Neuron (in vitro differentiated cells): ENCODE measurements at regions not wholly inside any gene's neighbourhood (a gene's known extent, or its start where the extent isn't known, plus 50 kb on each side); places are given as distances from the start of the nearest gene placed in this dataset.

Experiments
- H2AFZ ChIP-seq: one replicate; pipeline ENCODE4 v1.6.1; 2013; ENCODE audit warnings: low read depth, mild to moderate bottlenecking, inconsistent platforms, low read length, moderate library complexity
- H3K27me3 ChIP-seq: one replicate; pipeline ENCODE4 v1.6.1; 2013; ENCODE audit warnings: low read length; ENCODE audit not compliant: insufficient read depth
- H3K36me3 ChIP-seq: one replicate; pipeline ENCODE4 v1.6.1; 2013; ENCODE audit warnings: low read length; ENCODE audit not compliant: insufficient read depth
- H3K4me1 ChIP-seq: one replicate; pipeline ENCODE4 v1.6.1; 2013; ENCODE audit warnings: low read length; ENCODE audit not compliant: insufficient read depth
- H3K4me3 ChIP-seq: 2 replicates; pipeline ENCODE4 v1.5.1; 2013; ENCODE audit warnings: mild to moderate bottlenecking, low read length, moderate library complexity
- H3K9me3 ChIP-seq: one replicate; pipeline ENCODE4 v1.6.1; 2013; ENCODE audit warnings: low read length

GRCh38 chr5:174328631-174329299 is 283.3 kb downstream of the NSG2 start:
- Histone ChIP-seq H3K4me1 (no peaks in the 10 kb centered on the region), H3K36me3 (no peaks in the 10 kb centered on the region), H3K9me3 (no peaks in the 10 kb centered on the region), H3K4me3 (no peak overlapping the region), H2AFZ (no peak overlapping the region), H3K27me3 (peaks cover 2% of the 10 kb centered on the region)

GRCh38 chr5:174329738-174330137 is 284.2 kb downstream of the NSG2 start:
- Histone ChIP-seq H3K9me3 (no peaks in the 10 kb centered on the region), H3K36me3 (no peaks in the 10 kb centered on the region), H3K4me1 (no peaks in the 10 kb centered on the region), H3K4me3 (no peak overlapping the region), H3K27me3 (peaks cover 2% of the 10 kb centered on the region), H2AFZ (no peak overlapping the region)

DNA sequence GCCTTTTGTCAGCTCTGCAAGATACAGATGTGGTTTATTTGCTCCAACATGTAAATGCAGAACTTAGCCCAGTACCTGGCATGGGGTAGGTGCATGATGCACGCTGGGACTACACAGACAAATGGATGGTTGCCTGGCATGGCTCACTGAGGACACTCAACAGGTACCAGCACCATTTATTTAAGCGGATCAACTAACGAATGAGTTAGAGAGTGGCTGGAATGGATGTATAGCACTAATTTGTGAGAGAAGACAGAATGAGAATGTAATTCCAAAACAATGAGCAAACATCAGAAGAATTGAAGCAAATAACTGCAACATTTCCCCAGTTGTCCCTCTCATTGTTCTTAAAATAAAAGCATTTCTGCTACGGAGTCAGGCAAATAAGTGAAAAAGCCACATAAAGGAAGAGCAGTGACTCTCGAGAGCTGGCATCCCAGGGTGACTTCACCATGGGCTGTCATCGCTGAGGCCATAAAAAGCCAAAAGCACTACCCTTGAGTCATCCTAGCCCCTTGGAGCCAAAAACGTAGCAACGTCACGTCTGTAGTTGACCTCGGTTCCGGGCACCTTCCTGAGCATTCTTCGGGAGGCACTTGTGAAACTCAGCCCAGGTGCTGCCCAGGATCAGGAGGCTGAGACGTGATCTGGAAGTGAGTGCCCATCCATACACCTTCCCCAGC is 290.3 kb downstream of the NSG2 start:
- H3K27me3 ChIP-seq, result peaks cover 10% of the 10 kb centered on the region
- no peaks in the 10 kb centered on the region for H3K4me1 ChIP-seq
- H3K9me3 ChIP-seq, result no peaks in the 10 kb centered on the region
- no peak overlapping the region for H2AFZ ChIP-seq
- H3K4me3 ChIP-seq, result no peak overlapping the region
- no peaks in the 10 kb centered on the region for H3K36me3 ChIP-seq

DNA sequence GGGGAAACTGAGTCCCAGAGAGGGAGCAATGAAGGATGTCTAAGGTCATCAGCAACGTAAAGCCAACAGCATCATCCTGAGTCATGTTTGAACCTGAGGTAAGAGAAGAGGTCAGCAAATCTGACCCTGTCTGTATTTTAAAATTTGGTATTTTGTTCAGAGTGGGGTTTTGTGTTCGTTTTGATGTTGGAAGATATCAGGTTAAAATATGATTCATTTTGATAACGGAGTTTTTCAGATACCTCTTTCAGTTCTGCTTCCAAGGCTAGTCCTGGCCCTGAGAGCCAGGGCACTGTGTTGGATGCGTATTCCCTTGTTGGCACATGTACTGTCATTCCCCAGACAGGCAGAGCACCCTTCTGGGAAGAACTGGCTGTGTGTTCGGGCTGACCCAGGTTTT is 291.0 kb downstream of the NSG2 start:
- H3K27me3 ChIP-seq, result peaks cover 10% of the 10 kb centered on the region
- H3K4me1 ChIP-seq, result no peaks in the 10 kb centered on the region
- H3K36me3 ChIP-seq, result no peaks in the 10 kb centered on the region
- no peaks in the 10 kb centered on the region for H3K9me3 ChIP-seq
- H2AFZ ChIP-seq, result no peak overlapping the region
- no peak overlapping the region for H3K4me3 ChIP-seq

DNA sequence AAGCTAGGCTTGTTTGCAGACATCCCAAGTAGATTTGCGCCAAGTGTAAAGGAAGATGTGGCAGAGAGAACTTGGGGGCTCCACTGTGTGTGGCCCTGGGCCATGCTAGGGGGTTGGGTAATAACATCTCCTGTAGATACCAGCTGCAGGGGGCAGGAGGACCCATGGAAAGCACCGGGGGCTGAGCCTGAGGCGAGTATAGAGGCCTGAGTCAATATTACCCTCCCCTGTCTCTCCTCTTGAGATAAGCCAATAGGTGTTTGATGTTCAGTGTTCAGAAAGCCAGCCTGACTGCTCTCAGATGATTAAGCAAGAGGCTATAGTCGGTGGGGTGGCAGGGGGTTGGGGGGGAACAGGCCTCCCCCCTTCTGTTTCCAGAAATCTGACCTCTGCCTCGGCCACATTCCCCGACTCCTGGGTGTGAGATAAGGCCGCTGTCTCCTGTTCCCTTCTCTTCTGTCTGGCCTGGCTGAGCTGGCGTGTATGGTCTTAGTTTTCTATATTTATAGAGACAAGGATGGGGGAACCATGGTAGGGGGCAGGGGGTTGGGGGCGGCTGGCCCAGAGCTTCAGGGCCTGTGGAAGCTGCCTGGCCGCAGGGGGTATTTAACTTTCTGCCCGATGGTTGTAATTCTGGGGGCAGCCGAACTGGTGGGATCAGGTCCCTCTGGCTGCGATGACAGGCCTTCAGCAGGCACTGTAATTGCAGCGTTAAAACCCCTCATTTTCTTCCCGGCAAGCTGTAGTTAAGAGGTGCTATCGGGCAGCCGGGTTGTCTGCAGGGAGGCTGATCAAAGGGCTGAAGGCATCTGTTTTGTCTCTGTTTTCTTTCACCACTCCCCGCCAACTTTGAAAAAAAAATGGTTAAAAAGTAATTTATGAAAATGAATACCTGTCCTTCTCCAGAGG is 292.0 kb downstream of the NSG2 start:
- Histone ChIP-seq H2AFZ (no peak overlapping the region), H3K27me3 (peaks cover 10% of the 10 kb centered on the region), H3K4me1 (no peaks in the 10 kb centered on the region), H3K9me3 (no peaks in the 10 kb centered on the region), H3K36me3 (no peaks in the 10 kb centered on the region), H3K4me3 (no peak overlapping the region)

GRCh38 chr5:174338185-174339010 is 292.9 kb downstream of the NSG2 start:
- no peaks in the 10 kb centered on the region for H3K36me3 ChIP-seq
- peaks cover 10% of the 10 kb centered on the region for H3K27me3 ChIP-seq
- H3K9me3 ChIP-seq, result no peaks in the 10 kb centered on the region
- H3K4me3 ChIP-seq, result no peak overlapping the region
- H2AFZ ChIP-seq, result no peak overlapping the region
- no peaks in the 10 kb centered on the region for H3K4me1 ChIP-seq

- Histone ChIP-seq H3K27me3 (peaks cover 10% of the 10 kb centered on the region), H3K4me1 (no peaks in the 10 kb centered on the region), H2AFZ (no peak overlapping the region), H3K9me3 (no peaks in the 10 kb centered on the region), H3K36me3 (no peaks in the 10 kb centered on the region), H3K4me3 (no peak overlapping the region)
These were observed 293.6 kb downstream of the NSG2 start for GRCh38 chr5:174339130-174339529.

- no peak overlapping the region for H3K4me3 ChIP-seq
- no peaks in the 10 kb centered on the region for H3K4me1 ChIP-seq
- no peak overlapping the region for H2AFZ ChIP-seq
- H3K36me3 ChIP-seq, result no peaks in the 10 kb centered on the region
- H3K27me3 ChIP-seq, result peaks cover 10% of the 10 kb centered on the region
- H3K9me3 ChIP-seq, result no peaks in the 10 kb centered on the region
These were observed 294.7 kb downstream of the NSG2 start for GRCh38 chr5:174340226-174340625.

DNA sequence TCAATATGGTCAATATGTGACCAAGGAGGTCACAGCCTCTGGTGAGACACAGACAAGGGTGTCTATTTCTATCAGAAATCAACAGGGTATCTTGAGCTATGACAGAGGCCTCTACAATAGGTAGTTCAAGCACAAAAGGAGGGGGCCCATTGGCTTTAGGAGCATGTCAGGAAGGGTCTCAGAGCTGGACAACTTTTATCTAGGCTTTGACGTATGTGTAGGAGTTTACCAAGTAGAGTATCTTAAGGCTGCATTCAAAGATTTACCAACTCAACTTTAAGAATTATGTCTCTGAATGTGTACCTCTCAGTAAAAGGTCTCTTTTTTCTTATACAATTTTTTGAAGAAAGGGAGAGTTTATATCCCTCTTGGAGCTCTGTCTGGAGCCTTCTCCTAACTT is 297.2 kb downstream of the NSG2 start:
- H2AFZ ChIP-seq, result no peak overlapping the region
- H3K9me3 ChIP-seq, result no peaks in the 10 kb centered on the region
- H3K4me3 ChIP-seq, result no peak overlapping the region
- H3K27me3 ChIP-seq, result peaks cover 8% of the 10 kb centered on the region
- H3K4me1 ChIP-seq, result no peaks in the 10 kb centered on the region
- no peaks in the 10 kb centered on the region for H3K36me3 ChIP-seq

- H3K4me3 ChIP-seq, result no peak overlapping the region
- no peaks in the 10 kb centered on the region for H3K9me3 ChIP-seq
- H2AFZ ChIP-seq, result no peak overlapping the region
- H3K27me3 ChIP-seq, result no peaks in the 10 kb centered on the region
- H3K36me3 ChIP-seq, result no peaks in the 10 kb centered on the region
- H3K4me1 ChIP-seq, result no peaks in the 10 kb centered on the region
These were observed 298.3 kb downstream of the NSG2 start for GRCh38 chr5:174343826-174344225.

- H3K4me3 ChIP-seq, result no peak overlapping the region
- no peaks in the 10 kb centered on the region for H3K9me3 ChIP-seq
- H3K4me1 ChIP-seq, result no peaks in the 10 kb centered on the region
- no peak overlapping the region for H2AFZ ChIP-seq
- no peaks in the 10 kb centered on the region for H3K36me3 ChIP-seq
- no peaks in the 10 kb centered on the region for H3K27me3 ChIP-seq
These were observed 298.8 kb downstream of the NSG2 start for GRCh38 chr5:174344335-174344734.

GRCh38 chr5:174347183-174347582 is 301.7 kb downstream of the NSG2 start:
- Histone ChIP-seq H3K4me1 (no peaks in the 10 kb centered on the region), H3K27me3 (no peaks in the 10 kb centered on the region), H3K36me3 (no peaks in the 10 kb centered on the region), H3K4me3 (no peak overlapping the region), H3K9me3 (no peaks in the 10 kb centered on the region), H2AFZ (no peak overlapping the region)
